BJ (cell line): ENCODE measurements at regions not wholly inside any gene's neighbourhood (a gene's known extent, or its start where the extent isn't known, plus 50 kb on each side); places are given as distances from the start of the nearest gene placed in this dataset.

Source experiments
- CTCF ChIA-PET: fragments of 350-600 bp; formaldehyde crosslinking; extraction: SDS; loops from one replicate; lab custom pipeline; 2021; ENCODE audit warnings: antibody characterized with exemption, inconsistent platforms; lab: Yijun Ruan, JAX
- POLR2A ChIA-PET: fragments of 300-600 bp; sonication (Branson Sonifier 250); formaldehyde crosslinking; extraction: SDS; loops from one replicate; lab custom pipeline; 2021; ENCODE audit warnings: antibody characterized with exemption; lab: Charles Lee
- DNase-seq: peaks from one replicate; pipeline ENCODE4 v3.0.0-alpha.2; 2011; ENCODE audit warnings: low read depth
- H3K27me3 ChIP-seq: 2 replicates; pipeline ENCODE4 v1.6.0; 2011; ENCODE audit warnings: low read length; ENCODE audit not compliant: control insufficient read depth, insufficient read depth
- H3K36me3 ChIP-seq: 2 replicates; pipeline ENCODE4 v1.5.1; 2011; ENCODE audit warnings: low read length; ENCODE audit not compliant: control insufficient read depth, insufficient read depth
- H3K4me3 ChIP-seq: 2 replicates; pipeline ENCODE4 v1.5.1; 2011; ENCODE audit warnings: low read depth, mild to moderate bottlenecking, control low read depth, low read length
- CTCF ChIP-seq: IDR thresholded peaks from 2 replicates; pipeline ENCODE4 v1.5.1; 2011; ENCODE audit warnings: low read depth, mild to moderate bottlenecking, control low read depth, inconsistent platforms, low read length, moderate library complexity; ENCODE audit not compliant: insufficient read depth

GRCh38 chr5:13316176-13316575 is 628.3 kb downstream of the DNAH5 start:
- TF ChIP-seq CTCF, result no peak
- Histone ChIP-seq H3K27me3 (no peaks in the 10 kb centered on the region), H3K4me3 (no peak overlapping the region), H3K36me3 (no peaks in the 10 kb centered on the region)
- ChIA-PET POLR2A (no interaction called here), CTCF (no interaction called here)
- no peak for DNase-seq

GRCh38 chr5:13307480-13307879 is 637.0 kb downstream of the DNAH5 start:
- H3K36me3 ChIP-seq, result no peaks in the 10 kb centered on the region
- no peak overlapping the region for H3K4me3 ChIP-seq
- POLR2A ChIA-PET, result no interaction called here
- no peak for TF ChIP-seq CTCF
- CTCF ChIA-PET, result no interaction called here
- DNase-seq, result no peak
- no peaks in the 10 kb centered on the region for H3K27me3 ChIP-seq

DNA sequence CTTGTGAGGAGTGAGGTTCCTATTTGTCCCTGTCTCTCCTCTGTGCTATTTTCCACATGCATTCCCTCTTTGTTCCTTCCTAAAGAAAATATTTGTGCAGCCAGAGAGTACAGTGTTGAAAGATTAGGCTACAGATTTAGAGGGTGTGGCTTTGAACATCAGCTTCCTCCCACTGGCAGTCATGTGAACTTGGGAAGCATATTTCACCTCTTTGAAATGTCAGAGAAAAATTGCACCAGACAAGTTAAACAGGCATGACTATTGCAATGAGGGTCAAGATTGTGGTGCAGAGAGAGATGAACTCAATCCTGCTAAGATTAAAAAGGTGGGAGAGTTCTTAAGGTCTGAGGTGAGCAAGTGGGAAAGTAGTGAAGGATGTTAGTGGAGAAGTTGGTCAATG is 641.0 kb downstream of the DNAH5 start:
- POLR2A ChIA-PET, result no interaction called here
- DNase-seq, result no peak
- H3K27me3 ChIP-seq, result no peaks in the 10 kb centered on the region

GRCh38 chr5:13278811-13279210 is 665.7 kb downstream of the DNAH5 start:
- CTCF ChIA-PET, result interaction anchor here (1.1 to 1.2 kb wide), 2 partner anchors 12 to 22 kb away, joined by 3 read pairs; no protein-coding TSS in a partner anchor

More for the DNA sequence above, 641.0 kb downstream of the DNAH5 start:
- H3K4me3 ChIP-seq, result no peak overlapping the region
- TF ChIP-seq CTCF, result no peak
- H3K36me3 ChIP-seq, result no peaks in the 10 kb centered on the region
- CTCF ChIA-PET, result no interaction called here

GRCh38 chr5:13278148-13278547 is 666.3 kb downstream of the DNAH5 start:
- ChIA-PET POLR2A (no interaction called here), CTCF (interaction anchor here (1.1 to 1.2 kb wide), 2 partner anchors 13 to 21 kb away, joined by 3 read pairs; no protein-coding TSS in a partner anchor)
- DNase-seq, result no peak
- H3K27me3 ChIP-seq, result no peaks in the 10 kb centered on the region
- H3K4me3 ChIP-seq, result no peak overlapping the region
- no peak for TF ChIP-seq CTCF
- no peaks in the 10 kb centered on the region for H3K36me3 ChIP-seq

More at GRCh38 chr5:13278811-13279210, 665.7 kb downstream of the DNAH5 start:
- no peak for DNase-seq
- POLR2A ChIA-PET, result no interaction called here
- H3K4me3 ChIP-seq, result no peak overlapping the region
- H3K36me3 ChIP-seq, result no peaks in the 10 kb centered on the region
- no peak for TF ChIP-seq CTCF
- H3K27me3 ChIP-seq, result no peaks in the 10 kb centered on the region
